Astrocyte (in vitro differentiated cells and primary cell): ENCODE measurements at regions not wholly inside any gene's neighbourhood (a gene's known extent, or its start where the extent isn't known, plus 50 kb on each side); places are given as distances from the start of the nearest gene placed in this dataset.

ENCODE experiments used
- EZH2 ChIP-seq: IDR thresholded peaks from 2 replicates; pipeline ENCODE4 v1.6.1; 2012; ENCODE audit warnings: mild to moderate bottlenecking, low read length, inconsistent platforms; ENCODE audit not compliant: insufficient read depth
- TF ChIP-seq, protein P1 (sequence below): IDR thresholded peaks from 2 replicates; pipeline ENCODE4 v1.5.1; 2011; ENCODE audit warnings: low read depth, mild to moderate bottlenecking, inconsistent platforms, low read length, moderate library complexity; ENCODE audit not compliant: insufficient read depth

DNA sequence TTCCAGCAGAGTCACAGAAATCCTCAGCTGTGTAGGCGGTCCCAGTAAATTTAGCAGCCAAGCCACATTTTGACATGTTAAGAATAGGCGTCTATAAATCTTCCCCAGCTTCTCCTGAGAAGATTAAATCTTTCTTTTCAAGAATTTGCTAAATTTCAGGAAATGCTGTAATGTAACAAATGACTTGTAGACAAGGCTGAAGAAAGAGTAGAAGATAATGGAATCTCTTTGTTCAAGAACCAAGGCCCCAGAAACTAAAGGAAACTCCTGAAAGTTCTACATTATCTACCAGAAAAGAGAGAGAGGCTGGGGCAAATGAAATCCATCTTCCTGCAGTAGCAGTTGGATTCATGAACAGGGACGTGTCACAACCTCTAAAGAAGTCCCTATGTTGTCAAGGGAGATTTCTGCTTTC lies 760.3 kb downstream of the NOVA1 start:
- TF ChIP-seq, protein P1, sequence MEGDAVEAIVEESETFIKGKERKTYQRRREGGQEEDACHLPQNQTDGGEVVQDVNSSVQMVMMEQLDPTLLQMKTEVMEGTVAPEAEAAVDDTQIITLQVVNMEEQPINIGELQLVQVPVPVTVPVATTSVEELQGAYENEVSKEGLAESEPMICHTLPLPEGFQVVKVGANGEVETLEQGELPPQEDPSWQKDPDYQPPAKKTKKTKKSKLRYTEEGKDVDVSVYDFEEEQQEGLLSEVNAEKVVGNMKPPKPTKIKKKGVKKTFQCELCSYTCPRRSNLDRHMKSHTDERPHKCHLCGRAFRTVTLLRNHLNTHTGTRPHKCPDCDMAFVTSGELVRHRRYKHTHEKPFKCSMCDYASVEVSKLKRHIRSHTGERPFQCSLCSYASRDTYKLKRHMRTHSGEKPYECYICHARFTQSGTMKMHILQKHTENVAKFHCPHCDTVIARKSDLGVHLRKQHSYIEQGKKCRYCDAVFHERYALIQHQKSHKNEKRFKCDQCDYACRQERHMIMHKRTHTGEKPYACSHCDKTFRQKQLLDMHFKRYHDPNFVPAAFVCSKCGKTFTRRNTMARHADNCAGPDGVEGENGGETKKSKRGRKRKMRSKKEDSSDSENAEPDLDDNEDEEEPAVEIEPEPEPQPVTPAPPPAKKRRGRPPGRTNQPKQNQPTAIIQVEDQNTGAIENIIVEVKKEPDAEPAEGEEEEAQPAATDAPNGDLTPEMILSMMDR, result no peak
- no peak for TF ChIP-seq EZH2
